ENCODE measurements at regions not wholly inside any gene's neighbourhood (a gene's known extent, or its start where the extent isn't known, plus 50 kb on each side); places are given as distances from the start of the nearest gene placed in this dataset.
"Not testable (repeated sequence)": the region's sequence is repeated elsewhere in the genome, so short reads cannot be mapped to it uniquely, and the experiment has no call there.

DNA sequence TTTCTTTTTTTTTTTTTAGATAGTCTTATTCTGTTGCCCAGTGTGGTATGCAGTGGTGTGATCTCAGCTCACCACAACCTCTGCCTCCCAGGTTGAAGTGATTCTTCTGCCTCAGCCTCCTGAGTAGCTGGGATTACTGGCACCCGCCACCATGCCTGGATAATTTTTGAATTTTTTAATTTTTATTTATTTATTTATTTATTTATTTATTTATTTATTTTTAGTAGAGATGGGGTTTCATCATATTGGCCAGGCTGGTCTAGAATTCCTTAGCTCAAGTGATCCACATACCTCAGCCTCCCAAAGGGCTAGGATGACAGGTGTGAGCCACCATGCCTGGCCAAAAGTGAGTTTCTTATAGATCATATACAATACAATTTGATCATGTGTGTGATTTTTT lies 395.9 kb upstream of the IRX2 start:
- H3K4me3 ChIP-seq (ENCODE audit: low read length); H3K36me3 ChIP-seq (ENCODE audit: insufficient read depth, low read length); H2AFZ ChIP-seq (ENCODE audit: low read depth, low read length); H3K27me3 ChIP-seq (ENCODE audit: insufficient read depth, low read length); H3K9me3 ChIP-seq (ENCODE audit: low read length); H3K4me1 ChIP-seq (ENCODE audit: insufficient read depth, low read length): not testable (repeated sequence)

DNA sequence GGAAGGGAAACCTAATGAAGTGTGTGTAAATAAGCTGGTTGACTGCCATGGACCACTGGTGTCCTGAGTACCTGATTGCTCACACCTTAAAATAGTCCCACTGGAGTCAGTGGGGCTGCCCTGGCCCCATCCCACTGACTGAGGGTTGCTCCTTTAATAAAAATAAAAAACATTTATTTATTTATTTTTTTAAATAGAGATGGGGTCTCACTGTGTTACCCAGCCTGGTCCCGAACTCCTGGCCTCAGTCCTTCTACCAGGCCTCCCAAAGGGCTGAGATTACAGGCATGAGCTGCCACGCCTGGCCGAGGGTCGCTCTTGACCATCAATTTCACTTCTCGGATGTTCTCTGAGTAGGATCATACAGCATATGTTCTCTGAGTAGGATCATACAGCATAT lies 394.2 kb upstream of the IRX2 start:
- no peaks in the 10 kb centered on the region for H3K36me3 ChIP-seq (ENCODE audit: insufficient read depth, low read length)
- no peaks in the 10 kb centered on the region for H3K9me3 ChIP-seq (ENCODE audit: low read length)
- H3K27me3 ChIP-seq (ENCODE audit: insufficient read depth, low read length), result no peaks in the 10 kb centered on the region
- no peak overlapping the region for H2AFZ ChIP-seq (ENCODE audit: low read depth, low read length)
- H3K4me1 ChIP-seq (ENCODE audit: insufficient read depth, low read length), result no peaks in the 10 kb centered on the region
- H3K4me3 ChIP-seq (ENCODE audit: low read length), result no peak overlapping the region

DNA sequence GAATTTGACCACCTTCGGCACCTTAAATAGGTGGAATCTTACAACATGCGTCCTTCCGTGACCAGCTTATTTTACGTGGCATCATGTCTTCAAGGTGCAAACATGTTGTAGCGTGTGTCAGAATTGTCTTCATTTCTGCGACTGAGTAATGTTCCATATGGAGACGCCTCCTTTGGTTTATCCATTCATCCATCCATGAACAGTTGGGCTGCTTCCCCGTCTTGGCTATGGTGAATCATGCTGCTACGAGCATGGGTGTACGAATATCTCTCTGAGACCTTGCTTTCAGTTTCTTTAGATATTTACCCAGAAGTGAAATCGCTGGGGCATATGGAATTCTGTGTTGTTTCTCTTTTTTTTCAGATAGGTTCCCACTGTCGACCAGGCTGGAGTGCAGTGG lies 391.9 kb upstream of the IRX2 start:
- Histone ChIP-seq H2AFZ (ENCODE audit: low read depth, low read length) (no peak overlapping the region), H3K4me1 (ENCODE audit: insufficient read depth, low read length) (no peaks in the 10 kb centered on the region), H3K9me3 (ENCODE audit: low read length) (no peaks in the 10 kb centered on the region), H3K36me3 (ENCODE audit: insufficient read depth, low read length) (no peaks in the 10 kb centered on the region), H3K4me3 (ENCODE audit: low read length) (no peak overlapping the region), H3K27me3 (ENCODE audit: insufficient read depth, low read length) (no peaks in the 10 kb centered on the region)

DNA sequence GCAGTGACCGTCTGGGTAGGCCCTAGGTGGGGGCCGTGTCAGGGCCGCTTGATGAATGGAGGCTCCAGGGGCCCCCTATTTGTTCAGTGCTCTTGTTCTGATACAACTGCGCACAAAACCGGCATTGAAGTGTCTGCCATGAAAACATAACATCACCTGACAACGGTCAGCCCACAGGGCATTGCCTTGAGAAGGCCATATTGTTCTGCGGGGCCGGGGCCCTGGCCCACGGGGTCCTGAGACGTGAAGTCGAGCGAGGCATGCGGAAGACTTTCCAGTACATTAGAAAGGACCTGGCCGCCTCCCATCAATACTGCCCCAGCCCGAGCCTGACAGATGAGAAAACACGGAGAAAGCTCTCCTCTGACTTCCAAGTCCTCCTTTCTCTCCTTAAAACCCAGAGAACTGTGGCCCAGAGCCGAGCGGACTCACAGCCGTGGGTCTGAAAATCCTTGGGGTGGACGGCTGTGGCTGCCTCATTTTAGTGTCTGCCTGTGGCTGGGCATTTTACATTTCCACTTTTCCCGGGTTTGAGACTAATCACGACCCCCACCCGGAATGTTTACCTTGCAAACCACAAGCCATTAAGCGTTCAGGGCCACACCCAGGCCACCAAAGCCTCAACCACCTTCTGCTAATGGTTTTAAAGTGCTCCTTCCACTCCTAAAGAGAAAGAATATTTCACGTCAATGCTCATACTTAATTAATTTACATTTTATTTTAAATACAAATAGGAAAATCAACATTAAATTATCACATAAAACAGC lies 391.0 kb upstream of the IRX2 start:
- Histone ChIP-seq H2AFZ (ENCODE audit: low read depth, low read length) (no peak overlapping the region), H3K4me3 (ENCODE audit: low read length) (no peak overlapping the region)

DNA sequence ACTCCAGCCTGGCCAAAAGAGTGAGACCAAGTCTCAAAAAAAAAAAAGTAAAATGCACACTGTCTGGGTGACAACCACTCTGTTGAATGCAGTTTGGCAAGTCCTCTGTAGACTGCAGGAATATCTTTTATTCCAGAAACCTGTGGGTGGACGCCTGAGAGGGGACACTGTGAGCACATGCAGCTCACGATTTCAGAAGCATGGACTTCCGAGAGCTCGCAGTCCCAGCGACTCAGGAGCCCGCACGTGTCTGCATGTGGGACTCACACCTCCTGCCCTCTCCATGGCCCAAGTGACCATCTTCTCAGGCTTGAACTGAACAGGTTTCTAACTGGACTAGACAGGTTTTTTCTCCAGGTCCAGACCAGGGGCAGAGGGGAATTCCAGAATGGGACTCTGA lies 388.6 kb upstream of the IRX2 start:
- H3K4me1 ChIP-seq (ENCODE audit: insufficient read depth, low read length), result no peaks in the 10 kb centered on the region
- no peaks in the 10 kb centered on the region for H3K9me3 ChIP-seq (ENCODE audit: low read length)
- no peak overlapping the region for H2AFZ ChIP-seq (ENCODE audit: low read depth, low read length)
- H3K4me3 ChIP-seq (ENCODE audit: low read length), result no peak overlapping the region
- no peaks in the 10 kb centered on the region for H3K36me3 ChIP-seq (ENCODE audit: insufficient read depth, low read length)
- no peaks in the 10 kb centered on the region for H3K27me3 ChIP-seq (ENCODE audit: insufficient read depth, low read length)

More for the DNA sequence above, 391.0 kb upstream of the IRX2 start:
- no peaks in the 10 kb centered on the region for H3K9me3 ChIP-seq (ENCODE audit: low read length)
- no peaks in the 10 kb centered on the region for H3K36me3 ChIP-seq (ENCODE audit: insufficient read depth, low read length)
- H3K4me1 ChIP-seq (ENCODE audit: insufficient read depth, low read length), result no peaks in the 10 kb centered on the region
- no peaks in the 10 kb centered on the region for H3K27me3 ChIP-seq (ENCODE audit: insufficient read depth, low read length)

DNA sequence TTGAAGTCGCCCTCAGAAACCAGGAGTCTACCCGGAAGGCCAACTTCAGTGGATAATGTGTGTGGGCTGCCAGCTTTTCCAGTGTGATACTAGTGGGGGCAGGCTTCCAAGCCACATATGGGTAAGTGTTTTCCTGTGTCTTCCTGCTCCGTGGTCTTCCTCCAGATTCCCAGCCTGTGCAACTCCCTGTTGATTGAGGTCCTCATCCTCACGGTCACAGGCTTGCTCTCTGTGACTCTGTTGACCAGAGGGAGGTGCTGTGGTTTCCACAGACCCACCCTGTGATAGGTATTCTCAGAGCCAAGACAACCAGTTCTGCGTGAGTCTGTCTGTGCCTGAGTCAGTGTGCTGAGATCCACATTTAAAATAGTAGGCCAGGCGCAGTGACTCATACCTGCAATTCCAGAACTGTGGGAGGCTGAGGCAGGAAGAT lies 388.0 kb upstream of the IRX2 start:
- no peaks in the 10 kb centered on the region for H3K27me3 ChIP-seq (ENCODE audit: insufficient read depth, low read length)
- no peak overlapping the region for H2AFZ ChIP-seq (ENCODE audit: low read depth, low read length)
- no peak overlapping the region for H3K4me3 ChIP-seq (ENCODE audit: low read length)
- no peaks in the 10 kb centered on the region for H3K36me3 ChIP-seq (ENCODE audit: insufficient read depth, low read length)
- no peaks in the 10 kb centered on the region for H3K4me1 ChIP-seq (ENCODE audit: insufficient read depth, low read length)
- no peaks in the 10 kb centered on the region for H3K9me3 ChIP-seq (ENCODE audit: low read length)

DNA sequence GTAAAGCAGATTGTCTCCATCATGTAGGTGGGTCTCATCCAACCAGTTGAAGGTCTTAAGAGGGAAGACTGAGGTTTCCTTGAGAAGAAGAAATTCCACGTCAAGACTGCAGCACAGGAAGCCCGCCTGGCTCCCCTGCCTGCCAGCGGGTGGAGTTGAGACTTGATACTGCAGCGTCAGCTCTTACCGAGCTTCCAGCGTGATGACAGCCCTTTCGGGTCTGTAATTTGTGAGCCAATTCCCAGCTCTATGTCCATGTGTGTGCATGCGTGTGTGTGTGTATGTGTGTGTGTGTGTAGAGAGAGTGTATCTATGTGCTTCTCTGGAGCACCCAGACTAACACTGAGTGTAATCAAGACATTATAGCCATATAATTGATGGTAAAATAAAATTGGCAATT lies 379.7 kb upstream of the IRX2 start:
- H3K4me1 ChIP-seq (ENCODE audit: insufficient read depth, low read length), result no peaks in the 10 kb centered on the region
- no peak overlapping the region for H3K4me3 ChIP-seq (ENCODE audit: low read length)
- no peaks in the 10 kb centered on the region for H3K9me3 ChIP-seq (ENCODE audit: low read length)
- no peaks in the 10 kb centered on the region for H3K27me3 ChIP-seq (ENCODE audit: insufficient read depth, low read length)
- no peak overlapping the region for H2AFZ ChIP-seq (ENCODE audit: low read depth, low read length)
- no peaks in the 10 kb centered on the region for H3K36me3 ChIP-seq (ENCODE audit: insufficient read depth, low read length)

DNA sequence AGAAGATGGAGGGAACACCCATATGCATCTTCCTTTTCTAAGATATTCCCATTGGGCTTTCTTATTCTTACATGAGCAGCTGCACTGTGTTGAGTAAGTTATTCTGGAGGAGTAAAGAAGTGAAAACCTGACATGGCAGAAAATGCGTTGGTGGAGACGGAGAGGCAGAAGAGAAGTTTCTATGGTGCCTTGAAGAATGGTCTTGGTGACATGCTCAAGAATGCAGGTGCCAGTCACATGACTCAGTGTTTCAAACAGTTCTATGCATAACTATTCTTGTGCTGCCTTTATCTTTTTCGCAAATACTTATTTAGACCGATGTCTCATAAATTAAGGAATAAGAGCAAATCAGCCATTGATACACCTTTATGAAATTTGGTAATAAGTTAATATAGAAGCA lies 377.8 kb upstream of the IRX2 start:
- H3K36me3 ChIP-seq (ENCODE audit: insufficient read depth, low read length), result no peaks in the 10 kb centered on the region
- H3K4me3 ChIP-seq (ENCODE audit: low read length), result no peak overlapping the region
- no peak overlapping the region for H2AFZ ChIP-seq (ENCODE audit: low read depth, low read length)
- no peaks in the 10 kb centered on the region for H3K27me3 ChIP-seq (ENCODE audit: insufficient read depth, low read length)
- peaks cover under 1% of the 10 kb centered on the region for H3K4me1 ChIP-seq (ENCODE audit: insufficient read depth, low read length)
- H3K9me3 ChIP-seq (ENCODE audit: low read length), result no peaks in the 10 kb centered on the region

DNA sequence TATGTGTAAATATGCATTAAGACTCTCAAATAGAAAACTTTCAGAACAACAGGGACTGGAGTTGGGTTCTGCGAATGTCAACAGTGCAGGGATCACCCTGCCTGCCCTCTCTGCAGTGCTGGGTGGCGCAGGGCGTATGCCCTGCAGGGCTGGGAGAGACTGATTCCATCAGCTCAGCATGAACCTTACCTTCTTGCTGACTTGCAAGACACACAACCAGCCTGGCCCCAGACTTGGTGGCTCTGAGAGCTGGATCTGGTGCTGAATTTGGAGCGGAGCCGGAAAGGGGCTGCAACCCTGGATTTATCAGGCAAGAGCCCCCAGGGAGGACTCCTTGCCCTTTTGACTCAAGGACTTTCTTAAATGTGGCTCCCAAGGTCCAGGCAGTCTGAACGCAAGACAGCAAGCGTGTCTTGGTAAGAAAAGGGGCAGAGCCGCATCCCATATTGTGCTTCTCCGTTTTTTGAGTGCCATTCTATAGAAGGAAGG lies 376.0 kb upstream of the IRX2 start:
- Histone ChIP-seq H3K27me3 (ENCODE audit: insufficient read depth, low read length) (no peaks in the 10 kb centered on the region), H3K4me3 (ENCODE audit: low read length) (no peak overlapping the region), H3K4me1 (ENCODE audit: insufficient read depth, low read length) (peaks cover 15% of the 10 kb centered on the region), H2AFZ (ENCODE audit: low read depth, low read length) (no peak overlapping the region), H3K36me3 (ENCODE audit: insufficient read depth, low read length) (no peaks in the 10 kb centered on the region), H3K9me3 (ENCODE audit: low read length) (no peaks in the 10 kb centered on the region)

DNA sequence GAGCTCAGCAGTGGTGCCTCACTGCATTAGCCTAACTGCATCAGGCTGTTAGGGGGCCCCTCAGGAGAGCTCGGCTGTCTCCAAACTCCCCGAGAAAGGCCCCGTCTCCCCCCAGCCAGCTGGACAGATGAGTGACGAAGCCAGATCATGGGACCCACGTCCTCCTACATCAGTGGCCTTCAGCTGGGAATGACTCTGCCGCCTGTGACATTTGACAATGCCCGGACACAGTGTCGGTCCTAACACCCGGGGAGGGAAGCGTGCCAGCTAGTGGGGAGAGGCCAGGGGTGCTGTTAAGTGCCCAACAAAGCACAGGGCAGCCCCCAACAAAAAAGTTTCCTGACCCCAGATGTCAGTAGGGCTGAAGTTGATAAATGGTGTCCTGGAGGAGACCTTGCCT lies 375.2 kb upstream of the IRX2 start:
- H3K4me3 ChIP-seq (ENCODE audit: low read length), result no peak overlapping the region
- H3K4me1 ChIP-seq (ENCODE audit: insufficient read depth, low read length), result peaks cover 20% of the 10 kb centered on the region
- no peaks in the 10 kb centered on the region for H3K9me3 ChIP-seq (ENCODE audit: low read length)
- H3K36me3 ChIP-seq (ENCODE audit: insufficient read depth, low read length), result no peaks in the 10 kb centered on the region
- no peaks in the 10 kb centered on the region for H3K27me3 ChIP-seq (ENCODE audit: insufficient read depth, low read length)
- H2AFZ ChIP-seq (ENCODE audit: low read depth, low read length), result no peak overlapping the region

DNA sequence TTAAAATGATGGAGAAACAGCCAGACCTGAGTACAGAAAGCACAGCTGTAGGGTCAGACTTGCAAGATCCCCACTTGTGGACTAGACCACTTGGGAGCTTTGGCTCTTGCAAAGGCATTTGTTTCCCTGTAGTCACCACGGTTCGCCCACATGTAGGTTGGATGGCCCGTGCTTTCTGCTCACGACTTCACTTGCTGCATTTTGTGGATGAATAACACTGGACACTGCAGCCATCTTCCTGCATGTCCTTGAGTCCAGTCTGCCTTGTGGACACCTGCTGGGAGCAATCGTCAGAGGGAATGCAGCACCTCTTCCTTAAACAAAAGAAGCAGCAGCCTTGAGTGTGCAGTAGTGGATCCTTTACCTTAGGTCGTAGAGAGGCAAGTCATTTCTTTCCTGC lies 372.9 kb upstream of the IRX2 start:
- Histone ChIP-seq H3K4me3 (ENCODE audit: low read length) (no peak overlapping the region), H3K9me3 (ENCODE audit: low read length) (no peaks in the 10 kb centered on the region), H3K4me1 (ENCODE audit: insufficient read depth, low read length) (peaks cover 29% of the 10 kb centered on the region), H2AFZ (ENCODE audit: low read depth, low read length) (no peak overlapping the region), H3K27me3 (ENCODE audit: insufficient read depth, low read length) (no peaks in the 10 kb centered on the region), H3K36me3 (ENCODE audit: insufficient read depth, low read length) (no peaks in the 10 kb centered on the region)

DNA sequence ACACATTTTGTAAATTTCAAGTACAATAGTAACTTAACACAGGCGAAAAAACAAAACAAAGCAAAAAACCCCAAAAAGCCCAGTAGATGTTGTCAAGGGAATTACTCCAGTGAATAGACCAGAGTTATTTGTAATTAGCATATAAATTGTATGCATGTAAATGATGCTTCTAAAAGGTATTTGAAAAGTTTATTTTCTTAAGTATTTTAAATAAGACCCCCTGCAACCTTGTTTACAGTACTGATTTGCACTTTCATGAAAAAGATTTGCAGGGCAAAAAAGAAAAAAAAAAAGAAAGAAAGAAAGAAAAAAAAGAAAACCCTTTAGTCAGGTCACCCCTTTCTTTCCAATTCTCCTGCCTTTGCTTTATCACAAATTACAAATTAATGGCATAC lies 372.3 kb upstream of the IRX2 start:
- H3K9me3 ChIP-seq (ENCODE audit: low read length), result no peaks in the 10 kb centered on the region
- no peak overlapping the region for H2AFZ ChIP-seq (ENCODE audit: low read depth, low read length)
- no peaks in the 10 kb centered on the region for H3K36me3 ChIP-seq (ENCODE audit: insufficient read depth, low read length)
- peaks cover 29% of the 10 kb centered on the region for H3K4me1 ChIP-seq (ENCODE audit: insufficient read depth, low read length)
- no peak overlapping the region for H3K4me3 ChIP-seq (ENCODE audit: low read length)
- no peaks in the 10 kb centered on the region for H3K27me3 ChIP-seq (ENCODE audit: insufficient read depth, low read length)

DNA sequence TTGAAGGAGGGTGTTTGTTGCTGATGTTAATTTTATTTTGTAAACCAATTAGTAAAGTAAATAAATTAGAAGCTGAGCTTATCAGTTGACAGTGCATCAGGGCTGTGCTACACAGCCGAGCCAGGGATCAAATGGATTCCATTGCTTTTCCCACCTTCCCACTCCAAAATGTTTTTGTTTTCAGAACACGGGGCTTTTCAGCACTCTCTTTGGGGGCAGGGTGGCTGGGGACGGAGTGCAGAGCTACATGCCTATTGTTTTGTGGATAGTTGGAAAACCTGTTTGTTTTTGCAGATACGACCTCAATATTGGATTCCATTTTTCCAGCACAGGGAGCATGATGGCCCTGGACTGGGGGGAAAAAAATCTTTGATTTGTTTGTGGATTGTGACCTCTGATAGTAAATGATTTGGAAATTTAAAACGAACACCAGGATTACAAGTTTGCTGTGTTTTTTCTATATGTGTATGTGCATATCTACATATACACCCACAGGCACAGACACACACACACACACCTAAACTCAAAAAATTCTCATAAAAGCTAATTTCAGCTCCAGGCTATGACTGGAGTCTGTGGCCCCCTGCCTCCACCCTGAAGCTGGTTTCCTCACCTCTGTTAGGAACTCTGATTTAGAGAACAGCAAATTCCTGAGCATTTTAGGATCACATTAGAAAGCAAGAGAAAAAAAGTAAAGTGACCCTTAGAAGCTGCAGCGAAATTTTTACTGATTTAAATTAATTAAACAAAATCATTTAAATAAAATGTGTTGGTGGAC lies 371.7 kb upstream of the IRX2 start:
- H2AFZ ChIP-seq (ENCODE audit: low read depth, low read length), result no peak overlapping the region
- peaks cover 35% of the 10 kb centered on the region for H3K4me1 ChIP-seq (ENCODE audit: insufficient read depth, low read length)
- no peaks in the 10 kb centered on the region for H3K36me3 ChIP-seq (ENCODE audit: insufficient read depth, low read length)
- no peaks in the 10 kb centered on the region for H3K27me3 ChIP-seq (ENCODE audit: insufficient read depth, low read length)
- no peak overlapping the region for H3K4me3 ChIP-seq (ENCODE audit: low read length)
- no peaks in the 10 kb centered on the region for H3K9me3 ChIP-seq (ENCODE audit: low read length)

All from neuron (in vitro differentiated cells).